Spleen (tissue), 11 donors: ENCODE measurements at regions not wholly inside any gene's neighbourhood (a gene's known extent, or its start where the extent isn't known, plus 50 kb on each side); places are given as distances from the start of the nearest gene placed in this dataset.

Experiments used
- DNase-seq: peaks from one replicate; pipeline ENCODE4 v3.0.0-alpha.2; 2020
- H3K27ac ChIP-seq, 8 donors: fragments of 200-600 bp; sonication (generic) in 7 of 8; 1 replicate in 4 of 8; 2 replicates in 4 of 8; pipeline versions ENCODE4 v1.5.0 to v1.8.0; 2016 to 2021; ENCODE audit warnings: inconsistent platforms in 4 of 8, mild to moderate bottlenecking in 4 of 8, moderate library complexity in 1 of 8
- H3K27me3 ChIP-seq, 7 donors: fragments of 200-600 bp; sonication (generic) in 6 of 7; replicated peaks in 1 of 7; 1 replicate in 4 of 7; 2 replicates in 3 of 7; pipeline versions ENCODE4 v1.5.0 to v1.8.0; 2016 to 2021; ENCODE audit warnings: inconsistent platforms in 3 of 7, mild to moderate bottlenecking in 1 of 7
- H3K36me3 ChIP-seq, 6 donors: fragments of 200-600 bp; sonication (generic) in 5 of 6; 1 replicate in 4 of 6; 2 replicates in 2 of 6; pipeline versions ENCODE4 v1.5.0 to v1.8.0; 2016 to 2021; ENCODE audit warnings: inconsistent platforms in 2 of 6
- H3K4me1 ChIP-seq, 6 donors: fragments of 200-600 bp; sonication (generic) in 5 of 6; 1 replicate in 3 of 6; 2 replicates in 3 of 6; pipeline versions ENCODE4 v1.5.0 to v1.8.0; 2016 to 2021; ENCODE audit warnings: inconsistent platforms in 3 of 6
- H3K4me3 ChIP-seq, 8 donors: fragments of 200-600 bp; sonication (generic) in 7 of 8; 1 replicate in 4 of 8; 2 replicates in 4 of 8; pipeline versions ENCODE4 v1.5.0 to v1.8.0; 2016 to 2021; ENCODE audit warnings: inconsistent platforms in 4 of 8, mild to moderate bottlenecking in 4 of 8, moderate library complexity in 2 of 8
- H3K9me3 ChIP-seq, 8 donors: fragments of 200-600 bp; sonication (generic) in 7 of 8; 1 replicate in 4 of 8; 2 replicates in 4 of 8; pipeline versions ENCODE4 v1.5.0 to v1.8.0; 2016 to 2021; ENCODE audit warnings: inconsistent platforms in 4 of 8
- CTCF ChIP-seq, 11 experiments: fragments of 200-600 bp in 7 of 11; fragments of 450-650 bp in 4 of 11; sonication (generic) in 4 of 11; IDR thresholded peaks in 8 of 11; conservative IDR thresholded peaks in 3 of 11; 1 replicate in 7 of 11; 2 replicates in 4 of 11; pipeline versions ENCODE4 v1.4.0 to v1.8.0; 2016 to 2021; ENCODE audit warnings: antibody characterized with exemption in 11 of 11, inconsistent platforms in 4 of 11, mild to moderate bottlenecking in 1 of 11
- POLR2A ChIP-seq, 3 donors: fragments of 450-650 bp; IDR thresholded peaks; one replicate each; pipeline ENCODE4 v1.5.1; 2017; ENCODE audit warnings: antibody characterized with exemption in 3 of 3, mild to moderate bottlenecking in 1 of 3
- POLR2AphosphoS5 ChIP-seq, 3 donors: sonication (generic); formaldehyde crosslinking; IDR thresholded peaks; one replicate each; pipeline ENCODE4 v1.5.1; 2017; ENCODE audit warnings: antibody characterized with exemption in 3 of 3
- WGBS, 5 donors: extraction: QIAGEN DNeasy Blood & Tissue Kit in 3 of 5; methylation state at CpG; one replicate each; pipeline versions ENCODE4 v1.1.5 to v1.1.7; 2013 to 2018; 5-methylcytosine and 5-hydroxymethylcytosine counted together
- intact Hi-C: fragments of 100-400 bp; cut with DNase I; formaldehyde crosslinking; loops from one replicate; pipeline ENCODE4 v1.15.0; 2023; ENCODE audit warnings: low total_unique reads
- donor health status: healthy with polysubstance abuse.
- donor health status: DM: no; HTN: no; CAD: no; lungs with moderate emphysema.
- donor health status: DM: no; HTN: no; CAD: no.
- donor health status: Bipolar disorder and iron deficiency.
- donor health status: healthy.
- donor health status: DM: no; HTN: no; CAD: no.
- donor health status: DM: yes; HTN: yes; CAD: no.

GRCh38 chr7:9217204-9217603, 783.8 kb downstream of the NXPH1 start:
- no peak overlapping the region for H3K27ac ChIP-seq
- H3K27me3 ChIP-seq = no peaks in the 10 kb centered on the region
- TF ChIP-seq CTCF (IDR thresholded peaks at IDR 0.05 in 8 of 11, conservative IDR thresholded peaks at IDR 0.05 in 3 of 11) (no peak), POLR2A (IDR thresholded peaks at IDR 0.05) (no peak), POLR2AphosphoS5 (IDR thresholded peaks at IDR 0.05) (no peak)
- WGBS, 5 donors = 40 to 93% (median 88%) methylated on average over 1 of the region's 1 CpG
- peaks cover 0 to 6% (median 0%) of the 10 kb centered on the region in 8 donors for H3K9me3 ChIP-seq
- no peaks in the 10 kb centered on the region for H3K36me3 ChIP-seq
- no peak for DNase-seq
- no peaks in the 10 kb centered on the region for H3K4me1 ChIP-seq
- H3K4me3 ChIP-seq = no peak overlapping the region
- intact Hi-C loops = no loop called here

- no peak overlapping the region for H3K27ac ChIP-seq
- WGBS, 5 donors = 74 to 90% (median 84%) methylated on average over 4 of the region's 4 CpGs
- intact Hi-C loops = no loop called here
- H3K4me3 ChIP-seq = no peak overlapping the region
- H3K4me1 ChIP-seq = no peaks in the 10 kb centered on the region
- no peaks in the 10 kb centered on the region for H3K36me3 ChIP-seq
- no peaks in the 10 kb centered on the region for H3K27me3 ChIP-seq
- peaks cover 0 to 10% (median 3%) of the 10 kb centered on the region in 8 donors for H3K9me3 ChIP-seq
- no peak for DNase-seq
- TF ChIP-seq POLR2A (IDR thresholded peaks at IDR 0.05) (no peak), POLR2AphosphoS5 (IDR thresholded peaks at IDR 0.05) (no peak)
Observed at GRCh38 chr7:9226500-9226899, 793.1 kb downstream of the NXPH1 start.

- DNase-seq = peak; percentile 17
- Histone ChIP-seq H3K9me3 (peaks cover 0 to 12% (median 0%) of the 10 kb centered on the region in 8 donors), H3K27ac (no peak overlapping the region), H3K4me1 (no peaks in the 10 kb centered on the region), H3K36me3 (no peaks in the 10 kb centered on the region), H3K4me3 (no peak overlapping the region), H3K27me3 (no peaks in the 10 kb centered on the region)
- intact Hi-C loops = no loop called here
- WGBS, 5 donors = 53 to 67% (median 57%) methylated on average over 7 of the region's 7 CpGs
- TF ChIP-seq CTCF (IDR thresholded peaks at IDR 0.05 in 8 of 11, conservative IDR thresholded peaks at IDR 0.05 in 3 of 11) (no peak), POLR2A (IDR thresholded peaks at IDR 0.05) (no peak), POLR2AphosphoS5 (IDR thresholded peaks at IDR 0.05) (no peak)
Observed at GRCh38 chr7:9231630-9232121, 798.3 kb downstream of the NXPH1 start.

GRCh38 chr7:9240001-9240400, 806.6 kb downstream of the NXPH1 start:
- H3K36me3 ChIP-seq = no peaks in the 10 kb centered on the region
- H3K27me3 ChIP-seq = no peaks in the 10 kb centered on the region
- no peak for TF ChIP-seq POLR2AphosphoS5 (IDR thresholded peaks at IDR 0.05)
- no peak for TF ChIP-seq CTCF (IDR thresholded peaks at IDR 0.05 in 8 of 11, conservative IDR thresholded peaks at IDR 0.05 in 3 of 11)
- TF ChIP-seq POLR2A (IDR thresholded peaks at IDR 0.05) = no peak
- H3K4me3 ChIP-seq = no peak overlapping the region
- no peaks in the 10 kb centered on the region for H3K4me1 ChIP-seq
- no peak for DNase-seq
- H3K9me3 ChIP-seq = peaks cover 0 to 27% (median 3%) of the 10 kb centered on the region in 8 donors
- no peak overlapping the region for H3K27ac ChIP-seq
- intact Hi-C loops = no loop called here

- WGBS, 5 donors = 50 to 63% (median 54%) methylated on average over 1 of the region's 1 CpG
- DNase-seq = no peak
- no peak for TF ChIP-seq POLR2AphosphoS5 (IDR thresholded peaks at IDR 0.05)
- Histone ChIP-seq H3K27me3 (no peaks in the 10 kb centered on the region), H3K9me3 (peaks cover 0 to 22% (median 6%) of the 10 kb centered on the region in 8 donors), H3K4me1 (no peaks in the 10 kb centered on the region), H3K27ac (no peak overlapping the region), H3K4me3 (no peak overlapping the region), H3K36me3 (no peaks in the 10 kb centered on the region)
- intact Hi-C loops = no loop called here
Observed at GRCh38 chr7:9241826-9242225, 808.4 kb downstream of the NXPH1 start.
